OCI-M2 (cell line): ENCODE measurements at regions not wholly inside any gene's neighbourhood (a gene's known extent, or its start where the extent isn't known, plus 50 kb on each side); places are given as distances from the start of the nearest gene placed in this dataset.
"Not testable (repeated sequence)": the region's sequence is repeated elsewhere in the genome, so short reads cannot be mapped to it uniquely, and the experiment has no call there.

Source experiments
- DNase-seq: peaks from one replicate; lab custom pipeline; 2025; ENCODE audit not compliant: unreplicated experiment; lab: John Stamatoyannopoulos, UW

DNA sequence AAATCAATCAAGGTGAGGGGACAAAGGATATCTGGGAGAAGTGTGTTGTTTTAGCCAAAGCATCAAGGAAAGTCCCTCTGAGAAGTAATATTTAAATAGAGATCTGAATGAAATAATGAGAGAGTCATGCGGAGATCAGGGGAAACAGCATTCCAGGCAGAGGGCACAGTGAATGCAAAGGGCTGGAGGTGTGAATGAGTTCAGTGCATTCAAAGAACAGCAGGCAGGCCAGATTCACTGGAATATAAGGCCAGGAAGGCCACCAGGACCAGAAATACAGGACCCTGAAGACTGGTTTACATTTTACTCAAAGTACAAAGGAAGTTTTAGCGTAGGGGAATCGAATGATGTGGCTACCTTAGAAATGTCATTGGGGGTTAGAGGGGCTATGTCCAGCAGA is 436.2 kb upstream of the TMEM132C start:
- DNase-seq, result no peak

DNA sequence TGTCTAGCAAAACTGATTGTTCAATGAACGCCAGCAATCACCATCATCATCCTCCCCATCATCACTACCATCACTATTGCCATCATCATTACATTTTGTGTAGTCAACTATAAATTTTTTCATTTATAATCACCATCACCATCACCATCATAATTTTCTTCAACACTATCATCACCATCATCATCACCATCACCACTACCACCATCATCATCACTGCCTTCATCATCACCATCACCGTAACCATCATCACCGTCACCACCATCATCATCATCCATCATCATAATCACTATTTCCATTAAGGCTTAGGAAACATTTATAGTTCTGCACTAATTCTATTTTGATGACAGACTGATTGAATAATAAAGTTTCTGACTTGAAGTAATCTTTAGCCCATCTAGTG is 434.8 kb upstream of the TMEM132C start:
- DNase-seq, result no peak

DNA sequence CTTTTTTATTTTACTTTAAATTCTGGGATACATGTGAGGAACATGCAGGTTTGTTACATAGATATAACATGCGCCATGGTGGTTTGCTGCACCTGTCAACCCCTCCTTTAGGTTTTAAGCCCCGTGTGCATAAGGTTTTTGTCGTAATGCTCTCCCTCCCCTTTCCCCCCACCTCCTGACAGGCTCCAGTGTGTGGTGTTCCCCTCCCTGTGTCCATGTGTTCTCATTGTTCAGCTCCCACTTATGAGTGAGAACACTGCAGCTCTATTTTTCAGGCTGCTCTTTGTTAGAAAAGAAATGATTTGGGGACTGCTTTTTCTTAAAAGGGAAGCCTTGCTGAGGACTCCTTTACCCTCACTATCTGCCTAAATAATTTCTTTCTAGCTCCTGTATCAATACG is 430.2 kb upstream of the TMEM132C start:
- DNase-seq, result not testable (repeated sequence)

DNA sequence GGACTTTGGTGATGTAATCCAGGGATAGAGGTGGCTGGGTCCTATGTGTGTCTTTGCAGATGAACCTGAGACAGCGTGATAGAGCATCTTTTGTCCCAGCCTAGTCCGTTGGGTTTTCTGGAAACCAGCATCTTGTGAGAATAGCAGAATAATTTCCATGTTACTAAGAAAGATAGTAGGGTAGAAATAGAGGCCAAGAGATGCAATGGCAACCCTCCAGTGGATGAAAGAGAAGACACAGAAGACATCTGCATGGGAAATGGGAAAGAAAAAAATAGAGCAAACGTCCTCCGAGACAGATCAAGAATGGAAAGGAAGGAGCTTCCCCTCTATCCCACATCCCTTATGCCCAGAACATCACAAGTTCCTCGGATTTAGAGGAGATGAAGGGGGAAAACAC is 409.3 kb upstream of the TMEM132C start:
- no peak for DNase-seq

DNA sequence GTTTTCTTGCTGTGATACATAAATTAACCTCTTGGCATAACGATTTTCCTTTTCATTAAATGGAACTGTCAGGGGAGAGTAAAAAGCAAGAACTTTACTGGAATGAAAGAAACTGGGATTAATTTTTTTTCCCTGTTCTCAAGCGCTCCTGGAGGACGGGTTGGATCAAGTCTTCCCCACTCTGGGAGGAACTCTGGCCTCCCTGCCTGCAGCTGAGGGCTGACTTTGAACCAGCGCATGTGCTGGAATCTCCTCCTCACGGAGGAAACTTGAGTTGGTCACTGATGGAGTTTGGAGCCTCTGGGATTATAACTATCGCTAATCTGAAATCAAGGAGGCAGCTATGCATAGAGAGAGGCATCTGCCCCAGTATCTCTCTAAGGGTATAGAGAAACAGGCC is 406.4 kb upstream of the TMEM132C start:
- DNase-seq, result no peak

DNA sequence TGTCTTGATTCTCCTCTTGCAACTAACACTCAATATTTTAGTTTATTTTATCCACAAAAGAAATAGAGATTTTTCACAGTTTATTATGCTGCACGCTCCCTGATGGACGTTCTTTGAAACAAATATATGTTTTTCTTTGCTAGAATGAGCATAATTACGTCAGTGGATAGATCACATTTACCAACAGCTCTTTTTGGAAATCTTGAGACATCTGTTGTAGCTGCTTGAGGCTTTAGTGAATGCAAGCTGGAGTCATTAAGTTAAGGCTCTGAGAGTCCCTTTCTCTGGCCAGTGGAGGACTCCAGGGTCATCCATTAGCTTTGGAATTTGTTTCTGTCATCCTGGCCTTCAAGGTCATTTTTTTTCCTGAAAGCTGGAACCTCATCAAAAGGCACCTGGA is 405.6 kb upstream of the TMEM132C start:
- DNase-seq, result no peak

DNA sequence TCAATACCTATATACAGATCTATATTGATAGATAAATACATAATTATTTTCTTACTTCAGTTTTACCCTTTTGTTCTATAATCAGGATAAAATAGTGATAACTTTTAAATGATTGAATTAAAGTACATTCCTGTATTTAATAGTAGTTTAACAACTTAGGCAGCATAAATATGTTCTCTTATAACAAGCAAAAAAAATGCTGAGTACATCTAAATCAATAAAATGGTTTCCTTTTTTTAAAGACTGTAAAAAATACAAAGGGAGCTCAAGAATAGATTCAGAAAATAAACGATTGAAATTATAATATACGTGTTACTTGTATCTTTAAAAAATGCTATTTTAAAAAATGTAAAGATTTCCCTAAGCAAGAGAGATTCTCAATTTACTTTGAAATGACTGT is 393.7 kb upstream of the TMEM132C start:
- no peak for DNase-seq

DNA sequence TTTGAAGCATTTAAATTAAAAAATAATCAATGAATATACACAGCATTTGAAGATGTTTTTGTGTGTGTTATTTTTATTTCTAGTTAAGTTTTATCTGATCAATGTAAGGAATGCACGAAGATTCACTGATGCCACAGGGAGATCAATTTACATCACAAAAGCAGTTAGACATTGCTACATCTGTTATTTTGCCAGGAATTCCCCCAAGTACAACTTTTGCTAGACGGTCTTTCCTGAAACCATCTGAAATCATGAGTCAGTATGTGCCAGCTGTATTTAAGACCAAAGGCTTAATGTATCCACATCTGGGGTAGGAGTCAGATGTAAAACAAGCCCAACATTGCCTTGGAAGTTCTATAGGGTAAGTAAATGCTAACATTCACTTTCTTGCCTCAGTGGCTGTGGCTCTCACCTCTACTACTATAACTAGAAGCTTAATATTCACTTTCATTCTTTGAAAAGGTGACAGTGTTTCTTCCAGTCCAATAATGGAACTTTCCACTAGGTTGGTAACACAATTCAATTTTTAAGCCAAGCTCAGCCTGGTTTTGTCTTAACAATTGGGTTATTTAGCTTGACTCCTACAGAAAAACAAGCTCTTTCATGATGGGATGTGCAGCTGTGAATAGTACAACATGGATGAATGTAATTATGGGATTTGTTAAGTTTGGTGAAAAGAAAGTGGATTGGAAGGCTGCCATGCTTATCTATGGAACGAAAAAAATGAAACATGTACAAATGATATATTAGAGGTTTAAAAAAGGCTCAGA is 385.4 kb upstream of the TMEM132C start:
- no peak for DNase-seq

DNA sequence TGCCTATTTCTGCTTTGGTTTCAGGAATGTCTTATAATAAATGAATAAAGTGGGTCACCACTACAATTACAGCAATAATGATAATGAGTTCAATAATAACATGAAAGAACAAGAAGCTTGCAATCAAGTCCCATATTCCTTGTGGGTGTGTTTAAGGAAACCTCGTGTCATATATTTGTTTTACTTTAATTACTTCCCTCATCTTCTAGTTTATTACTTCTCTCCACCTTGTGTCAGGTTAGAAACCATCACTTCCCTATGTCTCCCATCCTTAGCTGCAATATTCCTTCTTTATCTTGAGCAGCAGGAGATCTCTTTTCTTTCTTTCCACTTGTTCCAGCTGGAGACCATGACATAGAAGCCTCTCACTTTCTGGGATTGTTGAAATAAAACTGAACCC is 384.0 kb upstream of the TMEM132C start:
- no peak for DNase-seq

DNA sequence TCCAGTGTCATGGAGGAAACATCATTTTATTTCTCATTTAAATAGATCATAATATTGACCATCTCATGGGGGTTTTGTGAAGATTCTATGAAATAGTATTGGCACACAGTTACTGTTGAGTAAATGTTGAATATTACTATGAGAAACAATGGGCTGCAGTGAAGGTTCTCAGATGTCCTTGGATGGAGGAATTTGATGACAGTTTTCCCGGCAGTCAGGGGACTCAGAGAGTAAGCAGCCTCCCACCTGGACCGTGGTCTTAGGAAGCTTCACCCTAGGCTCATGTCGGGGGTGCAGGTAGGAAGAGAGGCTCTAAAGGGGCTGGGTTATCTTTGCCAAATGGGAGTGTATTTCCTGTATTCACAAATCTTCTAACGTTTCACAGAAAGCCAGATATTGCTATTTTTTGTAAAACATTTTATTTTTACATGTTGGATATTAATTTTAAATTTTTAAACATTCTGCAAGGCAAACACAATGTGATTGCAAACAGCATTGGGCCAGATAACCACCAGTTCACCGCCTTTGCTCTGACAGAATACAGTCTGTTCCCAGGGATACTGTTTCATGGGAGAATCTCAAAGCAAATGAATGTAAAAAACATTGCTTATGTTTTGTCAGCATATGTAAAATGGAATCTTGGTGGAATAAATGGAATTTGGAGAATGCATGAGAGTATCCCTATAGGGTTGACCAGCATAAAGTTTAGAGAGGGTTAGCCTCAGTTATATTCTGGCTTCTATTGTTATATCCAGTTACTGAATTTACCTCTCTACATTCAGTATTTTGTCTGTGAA is 380.8 kb upstream of the TMEM132C start:
- no peak for DNase-seq

DNA sequence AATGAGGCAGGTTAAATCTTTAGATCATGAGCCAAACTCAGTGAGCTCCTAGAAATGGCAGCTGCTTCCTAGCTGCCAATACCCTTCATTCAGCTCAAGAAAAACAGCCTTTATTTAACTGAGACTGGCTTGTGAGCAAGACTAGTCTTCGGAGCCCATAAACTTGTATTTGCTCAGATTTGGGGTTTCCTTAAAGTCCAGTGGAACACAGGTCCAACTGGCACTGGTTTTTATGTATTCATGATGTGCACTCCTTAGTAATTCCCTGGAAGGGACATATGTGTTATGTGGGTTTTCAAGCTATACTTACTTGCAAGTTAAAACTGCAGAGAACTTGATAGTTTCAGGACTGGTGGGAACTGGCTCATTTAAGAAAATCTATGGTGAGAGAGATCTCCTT is 380.1 kb upstream of the TMEM132C start:
- no peak for DNase-seq

DNA sequence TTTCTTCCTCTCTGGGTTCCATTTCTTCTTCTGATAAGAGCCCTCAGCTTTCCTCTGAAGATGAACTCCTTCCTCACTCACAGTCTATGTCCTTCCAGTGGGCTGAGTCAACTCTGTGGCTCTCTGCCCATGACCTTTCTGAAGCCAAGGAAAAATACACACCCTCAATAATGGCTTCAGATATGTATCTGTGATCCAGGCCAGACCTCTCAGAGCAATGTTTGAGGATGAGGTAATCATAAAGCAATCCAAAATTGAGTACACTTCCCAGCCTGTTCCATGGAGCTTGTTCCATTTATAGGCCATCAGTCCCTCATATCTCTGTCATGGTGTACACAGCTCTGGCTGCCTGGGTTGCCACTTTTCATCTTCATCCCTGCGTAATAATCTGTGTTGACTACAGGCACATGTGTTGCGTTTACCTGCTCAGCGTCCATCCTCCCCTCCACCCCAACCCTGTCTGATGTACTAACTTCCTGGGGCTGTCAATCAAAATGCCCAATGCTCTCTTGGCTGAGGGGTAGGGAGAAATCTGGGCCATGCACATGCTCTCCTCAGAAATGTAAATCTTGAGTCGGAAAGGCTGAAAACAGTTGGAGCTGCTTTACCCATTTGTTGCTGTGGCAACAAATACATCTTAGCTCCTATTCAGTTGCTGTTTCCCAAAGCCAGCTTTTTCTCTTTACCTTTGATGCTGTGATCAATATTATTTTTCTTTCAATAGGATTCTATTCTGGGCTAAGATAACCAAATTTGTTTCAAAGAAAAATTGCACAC is 377.8 kb upstream of the TMEM132C start:
- DNase-seq, result no peak

DNA sequence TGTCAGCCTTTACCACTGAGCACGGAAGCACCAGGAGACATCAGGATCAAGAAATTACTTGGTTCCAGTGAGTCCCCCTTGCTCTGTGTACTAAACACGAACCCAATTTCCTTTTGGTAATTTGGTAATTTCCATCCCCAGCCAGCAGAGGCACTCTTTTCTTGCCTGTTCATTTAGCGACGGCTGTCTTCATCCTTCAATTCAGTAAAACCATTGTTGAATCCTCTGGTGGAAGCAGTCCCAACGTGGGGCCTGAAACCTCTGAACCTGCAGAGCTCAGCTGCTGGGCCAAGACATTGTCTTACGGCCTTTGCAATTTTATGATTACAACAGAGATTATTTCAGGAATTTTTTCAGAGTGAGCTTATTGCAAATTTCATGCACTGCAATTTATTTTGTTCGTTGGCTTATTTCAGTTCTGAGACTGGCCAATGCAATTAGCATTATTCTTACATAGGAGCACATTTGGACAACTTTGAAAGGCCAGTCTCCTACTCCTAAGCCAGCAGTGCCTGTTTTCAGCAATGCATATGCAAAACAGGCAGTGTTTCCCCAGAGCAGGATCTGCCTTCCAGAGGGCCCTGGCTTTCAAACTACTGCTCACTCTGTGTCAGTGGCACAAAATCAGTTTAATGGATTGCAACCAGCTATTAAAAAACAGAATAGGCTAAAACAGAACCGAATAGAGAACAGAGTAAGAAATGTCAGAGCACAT is 372.9 kb upstream of the TMEM132C start:
- DNase-seq, result no peak

DNA sequence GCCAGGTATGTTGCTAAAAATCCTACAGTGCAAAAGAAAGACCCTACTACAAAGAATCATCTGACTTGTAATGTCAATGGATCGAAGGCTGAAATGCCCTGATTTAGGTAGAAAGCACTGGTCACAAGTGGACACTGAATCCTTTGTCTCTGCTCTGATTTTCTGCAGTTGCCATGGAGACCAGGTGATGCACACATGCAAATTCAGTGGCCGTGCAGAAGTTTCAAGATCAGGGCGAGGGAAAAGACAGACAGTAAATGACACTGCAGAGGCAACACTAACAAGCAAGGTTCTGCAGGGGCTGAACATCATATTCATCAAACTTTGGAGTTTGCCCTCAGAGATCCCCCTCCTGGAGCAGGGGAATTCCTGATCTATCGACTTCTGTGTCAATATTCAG is 370.3 kb upstream of the TMEM132C start:
- DNase-seq, result no peak

DNA sequence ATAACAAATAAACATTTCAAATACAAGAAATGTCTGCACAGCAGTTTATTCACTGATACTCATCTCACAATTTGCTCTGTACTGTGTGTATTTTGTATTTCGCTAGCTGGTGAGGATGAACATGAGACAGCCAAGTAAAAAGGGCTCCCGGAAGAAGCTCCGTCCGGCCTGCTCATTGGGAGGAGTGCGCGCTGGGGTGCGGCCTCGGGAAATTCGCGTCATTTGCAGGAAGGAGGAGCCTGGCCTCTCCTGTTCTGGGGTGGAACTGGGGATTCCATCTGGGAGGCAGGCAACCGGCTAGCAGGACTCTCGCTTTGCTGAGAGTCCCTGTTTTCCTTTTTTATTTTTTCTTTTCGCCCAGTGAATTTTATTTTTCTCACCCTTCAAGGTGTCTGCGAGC is 368.4 kb upstream of the TMEM132C start:
- no peak for DNase-seq

DNA sequence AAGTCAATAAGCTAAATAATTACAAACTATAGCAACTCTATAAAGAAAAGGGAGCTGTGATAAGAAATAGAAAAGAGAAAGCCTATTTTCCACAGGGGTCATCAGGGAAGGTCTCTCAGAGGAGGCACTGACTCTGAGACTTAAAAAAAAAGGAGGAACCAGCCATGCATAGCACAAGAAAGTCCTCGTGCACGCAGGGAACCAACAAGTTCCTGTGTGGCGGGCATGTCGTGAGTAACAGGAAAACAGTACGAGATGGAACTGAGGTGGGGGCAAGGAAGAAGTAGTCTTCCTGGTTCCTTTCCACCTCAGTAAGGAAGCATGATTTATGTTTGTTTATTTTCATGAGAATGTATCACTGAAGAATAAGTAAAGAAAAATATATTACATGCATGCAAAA is 367.0 kb upstream of the TMEM132C start:
- no peak for DNase-seq

DNA sequence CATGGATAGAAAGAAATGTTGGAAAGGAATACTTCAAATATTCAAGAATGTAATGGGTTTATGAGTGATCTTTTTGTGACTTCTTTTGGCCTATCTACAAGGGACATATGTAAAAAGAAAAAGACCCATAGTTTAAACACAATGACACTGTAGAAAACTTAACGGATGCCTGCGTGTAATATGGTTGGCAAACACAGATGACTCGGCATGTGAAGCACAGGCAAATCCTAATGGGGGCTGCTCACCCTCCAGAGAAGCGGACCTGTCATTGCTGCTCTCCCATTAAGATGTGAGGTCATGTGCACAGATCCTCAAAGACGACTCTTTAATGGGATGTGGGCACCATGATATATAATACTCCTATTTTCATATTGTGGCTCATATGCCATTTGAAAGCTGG is 366.6 kb upstream of the TMEM132C start:
- DNase-seq, result no peak

DNA sequence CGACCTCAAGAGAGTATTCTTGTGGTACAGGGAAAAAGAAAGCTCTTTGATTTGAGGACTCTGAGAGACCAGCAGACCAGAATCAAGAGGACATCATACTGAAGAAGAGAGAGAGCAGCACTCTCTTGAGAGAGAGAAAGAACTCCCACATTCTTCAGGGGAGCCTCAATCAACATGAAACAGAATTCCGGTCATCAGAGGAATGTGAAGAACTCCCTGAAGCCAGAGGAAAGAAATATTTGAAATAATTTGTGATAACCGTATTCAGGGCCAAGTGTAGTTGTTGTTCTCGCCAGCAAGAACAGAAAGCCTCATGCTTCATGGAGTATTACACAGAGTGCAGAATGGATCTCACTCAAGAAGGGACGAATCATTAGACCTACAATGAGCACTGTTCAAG is 363.8 kb upstream of the TMEM132C start:
- no peak for DNase-seq

DNA sequence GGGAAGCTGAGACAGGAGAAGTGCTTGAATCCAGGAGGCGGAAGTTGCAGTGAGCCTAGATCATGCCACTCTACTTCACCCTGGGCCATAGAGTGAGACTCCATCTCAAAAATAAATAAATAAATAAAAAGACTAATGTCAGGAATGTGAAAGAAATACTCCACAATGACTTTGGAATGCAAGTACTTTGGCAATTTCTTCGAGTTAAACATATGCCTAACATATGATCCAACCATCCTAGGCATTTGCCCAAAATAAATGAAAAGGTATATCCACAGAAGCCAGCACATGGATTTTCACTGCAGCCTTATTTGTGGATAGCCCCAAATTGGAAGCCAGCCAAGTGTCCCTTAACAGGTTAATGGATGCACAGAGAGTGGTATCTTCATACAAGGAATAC is 357.9 kb upstream of the TMEM132C start:
- DNase-seq, result no peak

DNA sequence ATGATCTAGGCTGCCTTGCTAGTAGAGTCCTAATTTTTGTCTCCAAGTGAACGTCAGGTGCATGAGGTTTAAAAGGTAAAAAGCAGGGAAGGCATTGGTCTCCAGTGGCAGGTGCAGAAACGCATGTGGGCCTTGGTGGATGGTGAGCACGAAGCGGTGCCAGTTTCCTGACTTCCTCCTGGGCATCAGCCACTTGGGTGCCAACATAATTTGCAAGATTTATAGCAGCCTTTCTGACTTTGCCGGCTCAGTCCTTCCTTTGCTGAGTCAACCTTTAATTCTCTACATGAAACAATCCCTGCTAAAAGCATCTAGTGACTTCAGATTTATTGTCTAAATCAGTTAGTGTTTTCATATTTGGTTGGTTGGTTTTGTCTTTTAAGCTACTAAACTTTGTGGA is 355.7 kb upstream of the TMEM132C start:
- DNase-seq, result no peak

DNA sequence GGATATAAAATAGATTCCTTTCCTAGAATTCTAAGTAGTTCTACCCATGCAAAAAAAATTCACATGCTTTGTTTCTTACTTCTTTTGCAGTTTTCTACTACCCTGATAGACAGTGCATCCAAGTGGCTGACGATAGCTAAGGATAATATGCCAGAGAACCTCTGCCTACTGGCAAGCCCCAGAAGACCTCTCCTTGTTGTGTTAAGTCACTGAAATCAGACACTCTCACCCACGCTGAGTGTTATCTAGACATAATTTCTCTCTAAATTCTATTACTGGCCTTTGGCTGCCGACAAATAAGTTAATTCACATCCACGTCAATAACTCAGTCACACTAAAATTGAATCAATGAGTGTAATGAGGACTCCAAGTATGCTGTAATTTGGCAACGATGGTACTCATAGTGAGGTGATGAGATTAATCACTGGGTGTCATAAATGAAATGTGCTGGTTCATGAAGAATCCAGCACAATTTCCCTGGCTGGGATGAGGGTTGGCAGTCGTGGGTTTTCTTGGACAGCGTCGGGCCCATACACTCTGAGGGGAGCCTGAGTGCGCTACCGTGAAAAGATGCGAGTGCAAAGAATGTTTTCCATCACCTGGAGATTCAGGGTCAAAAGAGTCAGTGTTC is 354.8 kb upstream of the TMEM132C start:
- DNase-seq, result no peak
